ENCODE measurements at regions not wholly inside any gene's neighbourhood (a gene's known extent, or its start where the extent isn't known, plus 50 kb on each side); places are given as distances from the start of the nearest gene placed in this dataset.

- TF ChIP-seq POLR2A (IDR thresholded peaks at IDR 0.05), result no peak
- TF ChIP-seq, protein P1, sequence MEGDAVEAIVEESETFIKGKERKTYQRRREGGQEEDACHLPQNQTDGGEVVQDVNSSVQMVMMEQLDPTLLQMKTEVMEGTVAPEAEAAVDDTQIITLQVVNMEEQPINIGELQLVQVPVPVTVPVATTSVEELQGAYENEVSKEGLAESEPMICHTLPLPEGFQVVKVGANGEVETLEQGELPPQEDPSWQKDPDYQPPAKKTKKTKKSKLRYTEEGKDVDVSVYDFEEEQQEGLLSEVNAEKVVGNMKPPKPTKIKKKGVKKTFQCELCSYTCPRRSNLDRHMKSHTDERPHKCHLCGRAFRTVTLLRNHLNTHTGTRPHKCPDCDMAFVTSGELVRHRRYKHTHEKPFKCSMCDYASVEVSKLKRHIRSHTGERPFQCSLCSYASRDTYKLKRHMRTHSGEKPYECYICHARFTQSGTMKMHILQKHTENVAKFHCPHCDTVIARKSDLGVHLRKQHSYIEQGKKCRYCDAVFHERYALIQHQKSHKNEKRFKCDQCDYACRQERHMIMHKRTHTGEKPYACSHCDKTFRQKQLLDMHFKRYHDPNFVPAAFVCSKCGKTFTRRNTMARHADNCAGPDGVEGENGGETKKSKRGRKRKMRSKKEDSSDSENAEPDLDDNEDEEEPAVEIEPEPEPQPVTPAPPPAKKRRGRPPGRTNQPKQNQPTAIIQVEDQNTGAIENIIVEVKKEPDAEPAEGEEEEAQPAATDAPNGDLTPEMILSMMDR (IDR thresholded peaks at IDR 0.05), result no peak
Measured at GRCh38 chr13:75222031-75222430, 259.9 kb downstream of the TBC1D4 start.
